Naive thymus-derived CD4-positive, alpha-beta T cell (primary cell): ENCODE measurements at regions not wholly inside any gene's neighbourhood (a gene's known extent, or its start where the extent isn't known, plus 50 kb on each side); places are given as distances from the start of the nearest gene placed in this dataset.

Experiments
- ATAC-seq: fragments of 150-1000 bp; cut with Tn5 transposase; 2 replicates; pipeline ENCODE4 v1.10.0; 2021; ENCODE audit warnings: mild to moderate bottlenecking, moderate library complexity
- CTCF ChIA-PET: fragments of 350-600 bp; sonication (Branson Sonifier 250); formaldehyde crosslinking; loops from one replicate; lab custom pipeline; 2021; ENCODE audit warnings: antibody characterized with exemption; lab: Charles Lee
- POLR2A ChIA-PET: fragments of 350-600 bp; sonication (Branson Sonifier 250); formaldehyde crosslinking; loops from one replicate; lab custom pipeline; 2021; ENCODE audit warnings: antibody characterized with exemption, inconsistent platforms; lab: Charles Lee
- DNase-seq, 9 donors: peaks; one replicate each; pipeline versions ENCODE4 v3.0.0 to v3.0.0-alpha.2; 2020 to 2022; ENCODE audit warnings: mixed read lengths in 1 of 9
- H3K27ac ChIP-seq: one replicate; pipeline ENCODE4 v1.7.0; 2013; ENCODE audit warnings: mild to moderate bottlenecking, low read depth, low read length, moderate library complexity
- H3K27me3 ChIP-seq, 2 donors: one replicate each; pipeline ENCODE4 v1.7.0; 2013; ENCODE audit warnings: low read length in 2 of 2, mild to moderate bottlenecking in 2 of 2, moderate library complexity in 2 of 2; ENCODE audit not compliant: control insufficient read depth in 2 of 2, insufficient read depth in 2 of 2
- H3K36me3 ChIP-seq, 3 experiments: 1 replicate in 2 of 3; 2 replicates in 1 of 3; pipeline ENCODE4 v1.7.0; 2013; ENCODE audit warnings: low read length in 3 of 3, mild to moderate bottlenecking in 3 of 3, moderate library complexity in 1 of 3; ENCODE audit not compliant: insufficient read depth in 3 of 3, control insufficient read depth in 2 of 3
- H3K4me1 ChIP-seq, 2 donors: one replicate each; pipeline ENCODE4 v1.7.0; 2013; ENCODE audit warnings: low read length in 2 of 2, mild to moderate bottlenecking in 2 of 2, moderate library complexity in 1 of 2; ENCODE audit not compliant: control insufficient read depth in 2 of 2, insufficient read depth in 2 of 2
- H3K4me3 ChIP-seq: 2 replicates; pipeline ENCODE4 v1.7.0; 2013; ENCODE audit warnings: mild to moderate bottlenecking, low read length
- H3K9me3 ChIP-seq, 3 experiments: 1 replicate in 2 of 3; 2 replicates in 1 of 3; pipeline ENCODE4 v1.7.0; 2013; ENCODE audit warnings: low read length in 3 of 3; ENCODE audit not compliant: control insufficient read depth in 2 of 3
- H3K27ac Mint-ChIP-seq, 9 donors: one replicate each; pipeline ENCODE4 v1.8.0; 2020 to 2022; ENCODE audit warnings: mixed read lengths in 9 of 9, mild to moderate bottlenecking in 8 of 9, moderate library complexity in 5 of 9, inconsistent platforms in 2 of 9
- H3K27me3 Mint-ChIP-seq, 5 donors: one replicate each; pipeline ENCODE4 v1.8.0; 2021 to 2022; ENCODE audit warnings: mixed read lengths in 5 of 5, mild to moderate bottlenecking in 1 of 5
- H3K36me3 Mint-ChIP-seq, 5 donors: one replicate each; pipeline ENCODE4 v1.8.0; 2020 to 2022; ENCODE audit warnings: mixed read lengths in 5 of 5, mild to moderate bottlenecking in 3 of 5, inconsistent platforms in 1 of 5
- H3K4me1 Mint-ChIP-seq, 7 donors: one replicate each; pipeline ENCODE4 v1.8.0; 2020 to 2022; ENCODE audit warnings: mixed read lengths in 7 of 7, mild to moderate bottlenecking in 3 of 7, inconsistent platforms in 1 of 7
- H3K4me3 Mint-ChIP-seq, 10 donors: one replicate each; pipeline ENCODE4 v1.8.0; 2020 to 2022; ENCODE audit warnings: mild to moderate bottlenecking in 10 of 10, mixed read lengths in 10 of 10, moderate library complexity in 6 of 10, inconsistent platforms in 2 of 10
- H3K9me3 Mint-ChIP-seq, 11 donors: one replicate each; pipeline ENCODE4 v1.8.0; 2020 to 2022; ENCODE audit warnings: mixed read lengths in 11 of 11, mild to moderate bottlenecking in 4 of 11, inconsistent platforms in 1 of 11, moderate library complexity in 1 of 11
- intact Hi-C, 2 donors: fragments of 100-400 bp; cut with micrococcal nuclease; formaldehyde crosslinking; loops; one replicate each; pipeline ENCODE4 v1.15.1; 2023

DNA sequence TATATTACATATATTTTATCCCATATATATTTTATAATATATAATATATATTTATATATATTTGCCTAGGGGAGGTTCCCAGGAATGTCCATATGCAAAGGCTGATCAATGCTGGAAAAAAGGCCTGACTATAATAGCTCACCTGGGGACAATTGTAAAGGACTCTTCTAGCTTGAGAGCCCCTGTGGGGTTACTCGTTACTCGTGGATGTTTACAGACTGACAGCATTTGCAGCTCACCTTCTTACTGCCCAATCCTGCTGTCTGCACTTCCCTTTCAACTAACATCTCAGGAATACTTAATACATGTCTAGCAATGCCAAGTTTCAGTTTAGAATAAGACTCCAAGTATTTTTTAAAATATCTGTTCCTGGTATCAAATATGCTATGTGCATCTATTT, 1365.4 kb upstream of the RAG2 start:
- intact Hi-C loops = no loop called here
- H3K27ac Mint-ChIP-seq = no peak overlapping the region
- H3K4me3 Mint-ChIP-seq = no peak overlapping the region
- H3K9me3 Mint-ChIP-seq = peaks cover 4 to 17% (median 7%) of the 10 kb centered on the region in 11 donors
- ATAC-seq = no peak
- H3K36me3 Mint-ChIP-seq = peaks cover 0 to 3% (median 0%) of the 10 kb centered on the region in 5 donors
- H3K27me3 ChIP-seq = no peaks in the 10 kb centered on the region
- no peak for DNase-seq
- H3K4me1 ChIP-seq = no peaks in the 10 kb centered on the region
- H3K36me3 ChIP-seq = no peaks in the 10 kb centered on the region
- H3K4me1 Mint-ChIP-seq = peaks cover 0 to 2% (median 0%) of the 10 kb centered on the region in 7 donors
- no peak overlapping the region for H3K27ac ChIP-seq
- H3K9me3 ChIP-seq = peaks cover 0 to 4% (median 0%) of the 10 kb centered on the region in 3 experiments
- CTCF ChIA-PET = no interaction called here
- no peak overlapping the region for H3K4me3 ChIP-seq
- H3K27me3 Mint-ChIP-seq = no peaks in the 10 kb centered on the region
- POLR2A ChIA-PET = no interaction called here

- Histone ChIP-seq H3K4me3 (no peak overlapping the region), H3K27ac (no peak overlapping the region), H3K27me3 (no peaks in the 10 kb centered on the region), H3K36me3 (no peaks in the 10 kb centered on the region), H3K4me1 (no peaks in the 10 kb centered on the region), H3K9me3 (peaks cover 0 to 7% (median 0%) of the 10 kb centered on the region in 3 experiments)
- ATAC-seq (no peak), DNase-seq (no peak)
- POLR2A ChIA-PET = no interaction called here
- H3K4me1 Mint-ChIP-seq = peaks cover 0 to 2% (median 0%) of the 10 kb centered on the region in 7 donors
- H3K9me3 Mint-ChIP-seq = peaks cover 1 to 27% (median 12%) of the 10 kb centered on the region in 11 donors
- intact Hi-C loops = no loop called here
- no peak overlapping the region for H3K27ac Mint-ChIP-seq
- peaks cover 0 to 6% (median 0%) of the 10 kb centered on the region in 5 donors for H3K36me3 Mint-ChIP-seq
- H3K4me3 Mint-ChIP-seq = no peak overlapping the region
- CTCF ChIA-PET = no interaction called here
- H3K27me3 Mint-ChIP-seq = no peaks in the 10 kb centered on the region
Measured at GRCh38 chr11:37957717-37958116, 1359.7 kb upstream of the RAG2 start.

GRCh38 chr11:37951996-37952395, 1354.0 kb upstream of the RAG2 start:
- intact Hi-C loops = no loop called here
- CTCF ChIA-PET = no interaction called here

DNA sequence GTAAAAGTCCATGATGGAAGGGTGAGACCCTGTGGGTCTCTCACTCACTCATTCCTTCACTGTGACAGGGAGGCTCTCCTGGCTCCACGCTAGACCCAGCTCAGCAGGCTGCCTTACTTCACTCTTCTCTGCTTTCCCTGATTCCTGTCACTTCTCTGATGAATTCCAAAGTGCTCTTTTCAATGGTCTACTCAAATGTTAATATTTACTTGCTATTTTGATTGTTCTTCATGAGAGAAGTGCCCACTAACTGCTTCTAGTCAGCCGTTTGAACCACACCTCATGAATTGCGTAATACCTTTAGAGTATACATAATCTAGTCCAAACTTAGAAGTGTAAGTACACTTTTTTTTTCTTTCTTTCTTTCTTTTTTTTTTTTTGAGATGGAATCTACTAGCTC, 1350.2 kb upstream of the RAG2 start:
- Mint-ChIP-seq H3K36me3 (no peaks in the 10 kb centered on the region), H3K4me3 (no peak overlapping the region), H3K27me3 (no peaks in the 10 kb centered on the region), H3K27ac (no peak overlapping the region), H3K9me3 (peaks cover 0 to 47% (median 14%) of the 10 kb centered on the region in 11 donors), H3K4me1 (no peaks in the 10 kb centered on the region)
- ATAC-seq = no peak
- no peaks in the 10 kb centered on the region for H3K27me3 ChIP-seq
- no peak overlapping the region for H3K4me3 ChIP-seq
- DNase-seq = no peak
- H3K4me1 ChIP-seq = no peaks in the 10 kb centered on the region
- ChIA-PET POLR2A (no interaction called here), CTCF (no interaction called here)
- peaks cover 0 to 10% (median 0%) of the 10 kb centered on the region in 3 experiments for H3K9me3 ChIP-seq
- intact Hi-C loops = loop anchor here in 1 of 2 donors (10.0 kb wide), 1 partner anchor 847 kb away; no protein-coding TSS in a partner anchor
- H3K36me3 ChIP-seq = no peaks in the 10 kb centered on the region
- H3K27ac ChIP-seq = no peak overlapping the region

More at GRCh38 chr11:37951996-37952395, 1354.0 kb upstream of the RAG2 start:
- no peak overlapping the region for H3K4me3 ChIP-seq
- H3K36me3 ChIP-seq = no peaks in the 10 kb centered on the region
- DNase-seq = no peak
- Mint-ChIP-seq H3K27me3 (no peaks in the 10 kb centered on the region), H3K4me3 (no peak overlapping the region), H3K9me3 (peaks cover 0 to 20% (median 5%) of the 10 kb centered on the region in 11 donors), H3K36me3 (peaks cover 0 to 3% (median 0%) of the 10 kb centered on the region in 5 donors), H3K4me1 (no peaks in the 10 kb centered on the region), H3K27ac (no peak overlapping the region)
- no peaks in the 10 kb centered on the region for H3K4me1 ChIP-seq
- peaks cover 0 to 1% (median 0%) of the 10 kb centered on the region in 3 experiments for H3K9me3 ChIP-seq
- H3K27me3 ChIP-seq = no peaks in the 10 kb centered on the region
- POLR2A ChIA-PET = no interaction called here
- no peak overlapping the region for H3K27ac ChIP-seq
- no peak for ATAC-seq

GRCh38 chr11:37947821-37948220, 1349.8 kb upstream of the RAG2 start:
- CTCF ChIA-PET = no interaction called here
- no peaks in the 10 kb centered on the region for H3K27me3 Mint-ChIP-seq
- intact Hi-C loops = loop anchor here in 1 of 2 donors (2.0 to 10.0 kb wide), 2 partner anchors 847 to 1427 kb away; no protein-coding TSS in a partner anchor
- DNase-seq (no peak), ATAC-seq (no peak)
- H3K4me3 Mint-ChIP-seq = no peak overlapping the region
- no peak overlapping the region for H3K27ac Mint-ChIP-seq
- H3K4me1 Mint-ChIP-seq = no peaks in the 10 kb centered on the region
- Histone ChIP-seq H3K4me1 (no peaks in the 10 kb centered on the region), H3K36me3 (no peaks in the 10 kb centered on the region), H3K27ac (no peak overlapping the region), H3K4me3 (no peak overlapping the region), H3K9me3 (peaks cover 0 to 10% (median 0%) of the 10 kb centered on the region in 3 experiments), H3K27me3 (no peaks in the 10 kb centered on the region)
- peaks cover 0 to 47% (median 14%) of the 10 kb centered on the region in 11 donors for H3K9me3 Mint-ChIP-seq
- no peaks in the 10 kb centered on the region for H3K36me3 Mint-ChIP-seq
- POLR2A ChIA-PET = no interaction called here

DNA sequence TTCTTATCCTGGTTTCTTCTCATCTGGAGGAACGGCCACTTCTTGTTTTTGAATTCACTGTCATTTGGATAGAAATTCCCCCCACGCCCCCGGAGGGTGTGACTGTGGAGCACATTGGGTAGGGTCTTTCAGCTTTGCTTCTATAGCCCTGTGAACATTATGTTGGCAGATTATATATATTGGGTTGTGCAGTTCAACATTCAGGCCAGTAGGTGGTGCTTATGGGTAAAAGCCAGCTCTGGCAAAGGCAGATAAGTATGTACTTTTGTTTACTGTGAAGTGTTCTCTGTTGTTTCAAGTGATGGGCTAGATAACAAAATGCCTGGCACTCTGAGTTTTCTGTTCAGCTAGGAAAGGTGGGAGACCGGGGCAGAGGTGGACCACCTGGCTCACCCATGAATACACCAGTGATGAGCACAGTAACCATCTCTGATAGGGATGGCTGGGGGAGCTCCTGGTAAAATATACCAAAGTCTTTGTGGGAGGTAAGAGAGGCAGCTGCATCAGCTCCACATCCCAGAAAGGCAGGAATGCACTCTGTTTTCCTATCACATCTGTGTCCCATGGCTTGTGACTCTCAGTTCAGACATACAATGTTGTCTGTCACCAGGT, 1348.2 kb upstream of the RAG2 start:
- no peak overlapping the region for H3K4me3 Mint-ChIP-seq
- intact Hi-C loops = loop anchor here in 1 of 2 donors (2.0 to 10.0 kb wide), 2 partner anchors 849 to 1429 kb away; no protein-coding TSS in a partner anchor

More for the DNA sequence above, 1348.2 kb upstream of the RAG2 start:
- H3K27ac Mint-ChIP-seq = no peak overlapping the region
- H3K4me1 Mint-ChIP-seq = no peaks in the 10 kb centered on the region
- H3K9me3 ChIP-seq = peaks cover 0 to 10% (median 0%) of the 10 kb centered on the region in 3 experiments
- DNase-seq (no peak), ATAC-seq (no peak)
- H3K36me3 ChIP-seq = no peaks in the 10 kb centered on the region
- no peaks in the 10 kb centered on the region for H3K4me1 ChIP-seq
- no peak overlapping the region for H3K27ac ChIP-seq
- H3K36me3 Mint-ChIP-seq = no peaks in the 10 kb centered on the region
- ChIA-PET CTCF (interaction anchor here (0.5 kb wide), 1 partner anchor 62 kb away, joined by 3 read pairs; no protein-coding TSS in a partner anchor), POLR2A (no interaction called here)
- peaks cover 0 to 49% (median 14%) of the 10 kb centered on the region in 11 donors for H3K9me3 Mint-ChIP-seq
- H3K27me3 ChIP-seq = no peaks in the 10 kb centered on the region
- H3K27me3 Mint-ChIP-seq = no peaks in the 10 kb centered on the region
- H3K4me3 ChIP-seq = no peak overlapping the region
